GM18519 (cell line): ENCODE measurements at regions not wholly inside any gene's neighbourhood (a gene's known extent, or its start where the extent isn't known, plus 50 kb on each side); places are given as distances from the start of the nearest gene placed in this dataset.

Experiments
- ATAC-seq: cut with Tn5 transposase; IDR thresholded peaks from one replicate; pipeline ENCODE4 v1.9.1; 2021; ENCODE audit warnings: mild to moderate bottlenecking, moderate library complexity; ENCODE audit not compliant: unreplicated experiment, low FRiP score

DNA sequence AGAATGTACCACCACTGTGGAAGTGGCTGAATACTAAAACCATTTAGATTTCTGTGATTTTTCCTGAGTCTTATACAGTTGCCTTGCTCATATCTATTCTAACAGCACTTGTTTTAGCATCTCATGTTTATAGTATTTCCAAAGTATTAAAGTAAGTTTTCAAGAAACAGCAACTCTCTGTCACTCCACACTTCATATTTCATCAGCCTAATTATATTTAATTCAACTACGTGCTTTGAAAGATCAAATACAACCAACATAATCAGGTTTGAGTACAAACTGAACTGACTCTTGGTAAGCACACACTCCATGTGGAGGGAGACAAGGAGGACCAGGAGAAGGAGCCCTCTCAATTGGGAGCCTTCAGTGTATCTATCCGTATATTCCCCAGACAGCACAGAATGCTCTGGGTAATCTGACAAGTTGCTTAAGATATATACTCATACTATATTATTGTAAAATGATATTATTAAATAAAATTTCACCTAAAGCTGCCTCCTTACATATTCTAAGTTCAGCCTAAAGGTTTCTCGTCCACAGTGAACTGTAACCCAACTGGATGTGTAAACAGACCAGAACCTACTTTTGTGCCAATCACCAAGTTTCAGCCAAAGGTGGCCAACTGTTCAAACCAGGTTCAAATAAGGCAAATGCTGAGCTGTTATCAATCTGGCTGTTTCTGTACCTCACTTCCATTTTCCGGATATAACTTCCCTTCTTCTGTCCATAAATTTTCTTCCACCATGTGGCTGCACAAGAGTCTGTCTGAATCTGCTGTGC is 105.0 kb upstream of the RASSF8 start:
- no peak for ATAC-seq

DNA sequence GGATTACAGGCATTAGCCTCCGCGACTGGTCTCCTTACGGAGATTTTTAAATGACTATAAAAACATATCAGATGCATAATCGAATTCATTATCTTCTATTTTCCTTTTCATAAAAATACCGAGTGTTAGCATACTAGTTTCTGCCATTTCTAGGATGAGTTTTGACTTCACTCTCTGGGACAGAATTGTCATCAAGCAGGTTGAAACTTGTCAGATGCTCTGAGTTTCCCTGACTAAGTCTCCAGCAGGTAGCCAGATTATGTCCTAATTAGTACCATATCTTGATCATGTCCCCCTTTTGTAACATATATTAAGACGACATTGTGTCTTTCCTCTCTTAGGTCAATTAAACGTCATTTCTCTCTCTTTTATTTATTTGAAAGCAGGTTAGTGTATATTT is 103.5 kb upstream of the RASSF8 start:
- ATAC-seq: no peak

DNA sequence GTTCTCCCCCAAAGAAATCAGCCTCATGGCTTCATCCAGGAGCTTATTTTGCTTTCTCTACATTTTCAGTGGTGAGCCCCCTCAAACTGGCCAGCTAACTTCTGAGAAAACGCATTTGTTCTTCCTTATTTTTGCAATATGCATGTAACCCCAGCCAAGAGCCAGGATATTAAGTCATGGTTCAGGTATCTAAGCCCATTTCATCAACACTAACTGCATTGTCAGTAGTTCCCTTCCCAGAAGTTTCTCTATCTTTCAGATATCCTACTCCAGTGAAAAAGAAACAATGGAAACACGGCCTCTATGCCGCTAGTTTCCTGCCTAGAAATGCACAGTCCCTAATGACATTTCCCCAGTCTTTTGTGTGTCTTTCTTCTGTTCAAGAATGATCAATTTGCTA is 102.8 kb upstream of the RASSF8 start:
- no peak for ATAC-seq

DNA sequence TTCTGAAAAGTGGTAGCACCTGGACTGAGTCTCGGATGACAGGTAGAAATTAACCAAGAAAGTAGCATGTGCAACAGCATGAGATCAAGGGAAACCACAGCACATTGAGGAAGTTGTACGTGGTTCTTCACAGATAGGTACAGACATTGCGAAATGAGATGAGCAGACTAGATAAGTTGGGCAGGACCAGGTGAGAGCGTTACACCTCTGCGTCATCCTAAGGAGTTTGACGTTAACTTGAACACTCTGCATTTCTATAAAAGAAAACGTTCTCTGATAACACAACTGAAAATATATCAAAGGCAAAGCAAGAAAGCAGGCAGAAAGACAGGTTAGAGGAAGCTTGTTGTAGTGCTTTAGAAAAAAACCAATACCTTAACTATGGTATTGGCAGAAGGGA is 98.5 kb upstream of the RASSF8 start:
- no peak for ATAC-seq

DNA sequence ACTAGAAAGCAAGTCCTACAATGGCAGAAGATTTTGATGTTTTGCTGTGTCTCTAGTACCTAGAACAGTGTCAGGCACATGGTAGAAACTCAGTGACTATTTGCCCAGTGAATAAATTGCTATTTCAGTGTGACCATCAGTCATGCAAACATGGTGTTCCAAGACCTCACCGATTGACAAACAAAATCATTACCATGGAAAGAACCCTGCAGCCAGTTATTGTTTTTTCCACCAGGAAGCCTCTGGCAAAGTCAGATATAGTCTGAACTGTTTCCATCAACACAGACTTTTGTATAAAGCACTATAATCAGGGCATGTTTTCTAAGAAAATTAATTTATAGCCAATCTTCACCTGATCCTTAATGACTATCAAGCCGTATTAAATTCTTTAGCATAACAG is 97.3 kb upstream of the RASSF8 start:
- no peak for ATAC-seq

GRCh38 chr12:25864306-25865276 is 93.9 kb upstream of the RASSF8 start:
- no peak for ATAC-seq

DNA sequence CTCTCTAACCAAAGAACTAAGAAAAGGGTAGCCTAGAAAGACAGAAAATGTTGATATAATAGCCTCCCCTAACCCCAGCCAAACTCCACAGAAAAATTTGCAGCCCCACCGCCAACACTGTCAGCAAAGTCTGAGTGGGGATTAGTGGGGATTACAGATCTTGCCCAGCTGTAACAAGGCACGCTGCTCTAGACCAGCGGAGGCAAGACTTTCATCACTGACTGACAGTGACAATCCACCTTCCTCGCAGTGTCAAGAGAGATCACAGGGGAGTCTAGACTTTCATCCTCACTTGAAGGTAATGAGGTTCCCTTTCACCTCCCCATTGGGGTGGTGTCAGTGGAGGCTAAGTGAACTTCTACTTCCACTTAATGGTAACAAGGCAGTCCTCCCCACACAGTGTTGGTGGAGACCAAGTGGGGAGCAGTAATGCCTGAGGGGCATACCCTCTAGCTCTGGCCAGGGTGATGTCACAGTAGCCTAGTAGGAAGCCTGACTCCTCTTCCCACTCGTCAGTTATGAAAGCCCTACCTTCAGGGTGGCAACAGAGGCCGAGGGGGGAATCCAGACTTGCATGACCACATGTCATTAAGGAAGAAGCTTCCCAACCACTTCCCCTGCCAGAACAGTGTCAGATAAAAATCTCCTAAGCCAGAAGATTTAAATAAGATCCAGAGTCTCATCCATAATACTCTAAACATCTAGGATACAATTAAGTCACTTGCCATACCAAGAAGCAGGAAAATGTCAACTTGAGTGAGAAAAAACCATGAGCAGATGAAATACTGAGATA is 91.7 kb upstream of the RASSF8 start:
- no peak for ATAC-seq

DNA sequence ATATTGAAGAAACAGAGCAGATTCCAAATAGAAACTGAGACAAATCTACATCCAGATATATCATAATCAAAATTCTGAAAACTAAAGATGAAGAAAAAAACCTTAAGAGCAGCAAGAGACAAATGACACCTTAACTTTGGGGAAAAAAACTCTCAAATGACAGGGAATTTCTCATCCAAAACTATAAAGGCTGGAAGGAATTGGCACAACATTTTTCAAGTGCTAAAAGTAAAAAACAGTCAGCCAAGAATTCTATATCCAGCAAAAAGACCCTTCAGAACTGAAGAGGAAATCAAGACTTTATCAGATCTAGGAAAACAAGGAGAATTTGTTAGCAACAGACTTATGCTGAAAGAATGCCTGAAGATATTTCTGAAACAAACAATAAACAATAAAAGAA is 90.3 kb upstream of the RASSF8 start:
- no peak for ATAC-seq

GRCh38 chr12:25872137-25872536 is 86.3 kb upstream of the RASSF8 start:
- no peak for ATAC-seq

GRCh38 chr12:25875661-25876060 is 82.8 kb upstream of the RASSF8 start:
- ATAC-seq: no peak

DNA sequence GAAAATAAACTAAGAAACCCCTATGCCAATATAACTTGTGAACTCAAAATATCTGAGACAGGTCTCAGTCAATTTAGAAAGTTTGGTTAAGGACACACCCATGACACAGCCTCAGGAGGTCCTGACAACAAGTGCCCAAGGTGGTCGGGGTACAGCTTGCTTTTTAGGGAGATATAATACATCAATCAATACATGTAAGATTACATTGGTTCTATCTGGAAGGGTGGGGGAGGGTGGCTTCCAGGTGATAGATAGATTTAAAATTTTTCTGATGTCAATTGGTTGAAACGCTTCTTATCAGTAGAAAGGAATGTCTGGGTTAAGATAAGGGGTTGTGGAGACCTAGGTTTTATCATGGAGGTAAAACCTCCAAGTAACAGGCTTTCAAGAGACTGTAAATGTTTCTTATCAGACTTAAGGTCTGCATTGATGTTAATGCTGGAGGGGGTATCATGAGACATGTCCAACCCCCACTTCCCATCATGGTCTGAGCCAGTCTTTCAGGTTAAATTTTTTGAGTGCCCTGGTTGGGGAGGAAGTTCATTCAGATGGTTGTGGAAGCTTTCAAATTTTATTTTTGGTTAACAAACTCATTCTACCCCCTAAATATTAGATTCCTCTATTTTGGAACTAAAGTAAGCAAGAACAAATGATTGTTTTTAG is 82.0 kb upstream of the RASSF8 start:
- no peak for ATAC-seq

DNA sequence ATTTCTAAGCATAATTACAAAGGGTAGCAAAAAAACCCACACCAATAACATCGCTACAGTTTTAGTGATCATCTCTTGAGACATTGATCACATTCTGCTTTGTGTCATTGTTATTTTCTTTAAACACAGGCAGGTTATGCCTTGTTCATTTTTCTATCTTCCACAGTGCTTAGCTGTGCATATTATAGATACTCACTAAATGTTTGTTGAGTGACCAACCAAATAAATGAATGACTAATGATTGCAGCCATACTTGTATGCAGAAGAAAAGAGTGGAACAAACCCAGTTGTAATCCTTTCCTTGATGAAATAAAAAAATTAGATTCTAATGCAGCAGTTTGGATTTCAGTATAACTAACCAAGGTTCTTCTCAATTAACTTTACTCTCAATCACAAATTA is 81.0 kb upstream of the RASSF8 start:
- no peak for ATAC-seq

DNA sequence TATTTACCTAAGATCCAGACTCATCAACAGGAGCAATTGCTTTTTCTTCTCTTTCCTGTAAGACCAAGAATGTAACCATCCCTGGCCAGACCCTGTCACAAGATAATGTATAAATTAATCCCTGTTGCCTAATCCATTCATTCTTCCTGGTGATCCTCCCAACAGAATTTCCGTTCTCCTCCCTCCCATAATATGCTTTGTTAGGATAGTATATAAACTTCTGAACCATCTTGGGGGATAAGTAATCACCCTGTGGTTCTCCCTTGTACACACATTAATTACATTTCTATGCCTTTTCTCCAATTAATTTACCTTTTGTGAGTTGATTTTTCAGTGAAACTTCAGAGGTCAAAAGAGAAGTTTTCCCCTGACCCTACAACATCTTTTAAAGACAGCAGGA is 76.2 kb upstream of the RASSF8 start:
- ATAC-seq: no peak

DNA sequence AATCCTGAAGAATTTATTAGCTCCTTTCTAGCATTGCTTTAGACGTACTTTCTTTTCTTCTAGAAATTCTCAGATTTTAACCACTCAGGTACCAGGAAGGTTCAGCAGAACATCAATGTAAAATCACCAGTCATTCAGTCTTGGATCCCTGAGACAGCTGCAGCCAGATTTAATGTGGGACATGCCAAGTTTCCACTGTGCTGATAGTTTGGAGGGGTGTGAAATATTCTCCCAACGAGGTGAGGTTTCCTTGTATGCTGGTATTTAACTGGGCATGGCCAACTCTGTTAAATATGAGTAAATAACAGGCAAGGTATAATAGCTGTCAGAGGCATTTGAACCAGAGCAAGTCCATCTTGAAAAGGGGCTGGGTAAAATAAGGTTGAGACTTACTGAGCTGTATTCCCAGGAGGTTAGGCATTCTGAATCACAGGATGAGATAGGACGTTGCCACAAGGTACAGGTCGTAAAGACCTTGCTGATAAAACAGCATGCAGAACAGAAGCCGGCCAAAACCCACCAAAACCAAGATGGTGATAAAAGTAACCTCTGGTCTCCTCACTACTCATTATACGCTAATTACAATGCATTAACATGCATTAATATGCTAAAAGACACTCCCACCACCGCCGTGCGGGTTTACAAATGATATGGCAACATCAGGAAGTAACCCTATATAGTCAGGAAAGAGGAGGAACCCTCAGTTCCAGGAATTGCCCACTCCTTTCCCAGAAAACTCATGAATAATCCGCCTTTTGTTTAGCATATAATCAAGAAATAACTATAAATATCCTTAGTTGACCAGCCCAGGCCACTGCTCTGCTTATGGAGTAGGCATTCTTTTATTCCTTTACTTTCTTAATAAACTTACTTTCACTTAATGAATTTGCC is 75.2 kb upstream of the RASSF8 start:
- ATAC-seq: no peak

- no peak for ATAC-seq
Observed at GRCh38 chr12:25884024-25884919, 74.2 kb upstream of the RASSF8 start.

- ATAC-seq: no peak
Observed at GRCh38 chr12:25884920-25885234, 73.6 kb upstream of the RASSF8 start.

DNA sequence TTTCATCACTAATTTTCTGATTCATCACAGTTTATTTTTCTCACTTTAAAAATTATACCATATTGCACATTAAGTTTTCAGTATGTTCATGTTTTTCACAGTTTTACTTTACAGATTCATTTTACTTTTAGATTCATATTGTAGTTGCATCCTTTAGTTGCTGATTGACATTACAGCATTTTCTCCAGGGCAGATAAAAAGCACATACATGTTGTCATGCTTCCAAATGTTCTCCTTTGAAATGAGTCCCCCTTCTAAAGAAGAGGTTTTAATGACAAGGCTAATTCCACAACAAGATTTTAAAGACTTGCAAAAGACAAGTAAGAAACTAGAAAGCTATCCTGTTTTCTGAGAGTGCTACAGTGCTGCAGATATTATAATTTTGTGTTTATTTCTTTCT is 72.1 kb upstream of the RASSF8 start:
- no peak for ATAC-seq

GRCh38 chr12:25887367-25887766 is 71.1 kb upstream of the RASSF8 start:
- no peak for ATAC-seq

DNA sequence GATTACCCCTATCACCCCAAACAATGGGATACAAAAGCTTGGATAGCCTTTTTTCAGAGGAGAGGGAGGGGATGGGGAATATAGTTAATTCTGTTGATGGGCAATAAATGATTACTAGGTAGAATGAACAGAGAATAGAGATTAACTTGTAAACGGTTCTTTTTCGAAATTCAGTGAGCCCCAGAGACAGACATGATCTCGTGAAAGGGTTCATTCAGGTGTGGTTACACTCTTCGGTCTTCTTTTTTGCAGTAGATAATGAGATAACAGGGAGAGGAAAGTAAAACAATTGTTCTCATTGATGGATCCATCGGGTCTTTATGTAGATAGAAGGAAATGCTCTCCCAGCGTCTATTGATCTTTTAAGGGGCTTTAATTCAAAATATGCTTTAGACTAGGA is 69.3 kb upstream of the RASSF8 start:
- no peak for ATAC-seq
